Heart left ventricle (tissue), 16 donors: ENCODE measurements at regions not wholly inside any gene's neighbourhood (a gene's known extent, or its start where the extent isn't known, plus 50 kb on each side); places are given as distances from the start of the nearest gene placed in this dataset.
"Not testable (repeated sequence)": the region's sequence is repeated elsewhere in the genome, so short reads cannot be mapped to it uniquely, and the experiment has no call there.

Source experiments
- ATAC-seq, 4 donors: fragments of 200-7000 bp; cut with Tn5 transposase; one replicate each; pipeline ENCODE4 v1.9.1; 2020 to 2022; ENCODE audit warnings: moderate library complexity in 4 of 4, mild to moderate bottlenecking in 3 of 4, moderate number of reproducible peaks in 1 of 4
- DNase-seq, 5 donors: peaks; one replicate each; pipeline ENCODE4 v3.0.0-alpha.2; 2020
- H3K27ac ChIP-seq, 12 donors: fragments of 200-600 bp; sonication (generic) in 4 of 12; one replicate each; pipeline versions ENCODE4 v1.5.0 to v1.8.0; 2016 to 2022; ENCODE audit warnings: mild to moderate bottlenecking in 2 of 12
- H3K27me3 ChIP-seq, 9 donors: fragments of 200-600 bp; sonication (generic) in 2 of 9; one replicate each; pipeline versions ENCODE4 v1.5.1 to v1.8.0; 2016 to 2022; ENCODE audit warnings: mild to moderate bottlenecking in 3 of 9
- H3K36me3 ChIP-seq, 9 donors: fragments of 200-600 bp; sonication (generic) in 2 of 9; one replicate each; pipeline versions ENCODE4 v1.5.0 to v1.8.0; 2018 to 2022; ENCODE audit warnings: mild to moderate bottlenecking in 2 of 9
- H3K4me1 ChIP-seq, 12 donors: fragments of 200-600 bp; sonication (generic) in 4 of 12; one replicate each; pipeline versions ENCODE4 v1.5.0 to v1.8.0; 2016 to 2022; ENCODE audit warnings: mild to moderate bottlenecking in 3 of 12
- H3K4me3 ChIP-seq, 12 donors: fragments of 200-600 bp; sonication (generic) in 4 of 12; one replicate each; pipeline versions ENCODE4 v1.5.0 to v1.8.0; 2017 to 2022; ENCODE audit warnings: mild to moderate bottlenecking in 9 of 12, moderate library complexity in 4 of 12
- H3K9me3 ChIP-seq, 12 donors: fragments of 200-600 bp; sonication (generic) in 4 of 12; one replicate each; pipeline versions ENCODE4 v1.5.0 to v1.8.0; 2016 to 2022; ENCODE audit warnings: mild to moderate bottlenecking in 1 of 12
- POLR2A ChIP-seq, 2 donors: fragments of 450-650 bp; IDR thresholded peaks; one replicate each; pipeline ENCODE4 v1.6.1; 2017; ENCODE audit warnings: antibody characterized with exemption in 2 of 2, mild to moderate bottlenecking in 2 of 2, moderate library complexity in 2 of 2
- WGBS, 4 donors: extraction: QIAGEN DNeasy Blood & Tissue Kit in 2 of 4; methylation state at CpG; one replicate each; pipeline versions ENCODE4 v1.1.5 to v1.1.7; 2013 to 2018; 5-methylcytosine and 5-hydroxymethylcytosine counted together
- intact Hi-C, 10 donors: fragments of 100-400 bp; cut with DNase I; formaldehyde crosslinking; loops; one replicate each; pipeline versions ENCODE4 v1.11.1 to v1.14.2; 2022
- TF ChIP-seq, protein P1 (sequence below), 12 donors: fragments of 200-600 bp; sonication (generic) in 4 of 12; IDR thresholded peaks; one replicate each; pipeline versions ENCODE4 v1.5.0 to v1.8.0; 2018 to 2022; ENCODE audit warnings: antibody characterized with exemption in 12 of 12, mild to moderate bottlenecking in 5 of 12
- donor health status: ischemic (EF 13 %, LVEDD 7.1; RV severe dilation, severe dysfunction).
- donor health status: healthy with polysubstance abuse.
- donor health status: DM: no; HTN: yes; CAD: no.
- donor health status: DM: no; HTN: no; CAD: no.
- donor health status: ischemic (EF 25% LVEDD 6.9; RV normal size, moderate dysfunction).
- donor health status: ischemic (EF 25% LVEDD 5.7; RV mildly dilated, moderate dysfunction).
- donor health status: healthy.
- donor health status: DM: yes; HTN: yes; CAD: no.
- donor health status: ischemic (EF 35%, LVEDD 5.7; RV mildly dilated, moderate dysfunction).
- donor health status: nonischemic (EF 11% LVEDD 7.7; RV severe dilation, severe dysfunction).
- donor health status: DM: yes; HTN: yes; CAD: no.
- donor health status: PGD.
- donor health status: ischemic (EF 29% LVEDD 5.4; RV normal size, mild dysfunction).
- donor health status: nonischemic (EF 23%, LVEDD 6.1; RV moderate dilation, normal function).

DNA sequence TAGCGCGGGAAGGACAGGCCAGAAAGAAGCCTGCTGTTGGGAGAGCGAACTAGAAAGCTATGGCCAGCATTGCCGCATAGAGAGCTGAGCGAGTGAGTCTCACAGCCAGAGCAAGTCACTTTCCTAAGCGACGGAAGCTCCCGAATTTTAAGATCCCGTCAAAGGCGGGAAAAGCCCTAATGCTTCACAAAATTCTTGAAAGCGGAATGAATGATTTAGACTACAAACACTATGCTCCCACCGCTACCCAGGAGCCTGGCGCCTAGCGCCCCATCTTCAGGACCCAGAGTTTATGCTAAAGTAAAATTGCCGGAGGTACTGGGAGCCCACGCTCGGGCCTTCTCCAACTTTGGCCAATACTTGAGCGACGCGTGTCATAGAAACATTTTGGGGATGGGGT is 409.9 kb upstream of the ESRRG start:
- Histone ChIP-seq H3K9me3 (no peaks in the 10 kb centered on the region), H3K4me3 (no peak overlapping the region), H3K4me1 (peaks cover 0 to 18% (median 0%) of the 10 kb centered on the region in 12 donors), H3K27me3 (peaks cover 0 to 50% (median 21%) of the 10 kb centered on the region in 9 donors), H3K27ac (no peak overlapping the region), H3K36me3 (no peaks in the 10 kb centered on the region)
- 73 to 87% (median 77%) methylated on average over 20 of the region's 20 CpGs for WGBS, 4 donors
- intact Hi-C loops = loop anchor here in 3 of 10 donors (5.0 to 10.0 kb wide), 3 partner anchors 36 to 388 kb away; no protein-coding TSS in a partner anchor
- ATAC-seq (no peak), DNase-seq (no peak)
- TF ChIP-seq, protein P1, sequence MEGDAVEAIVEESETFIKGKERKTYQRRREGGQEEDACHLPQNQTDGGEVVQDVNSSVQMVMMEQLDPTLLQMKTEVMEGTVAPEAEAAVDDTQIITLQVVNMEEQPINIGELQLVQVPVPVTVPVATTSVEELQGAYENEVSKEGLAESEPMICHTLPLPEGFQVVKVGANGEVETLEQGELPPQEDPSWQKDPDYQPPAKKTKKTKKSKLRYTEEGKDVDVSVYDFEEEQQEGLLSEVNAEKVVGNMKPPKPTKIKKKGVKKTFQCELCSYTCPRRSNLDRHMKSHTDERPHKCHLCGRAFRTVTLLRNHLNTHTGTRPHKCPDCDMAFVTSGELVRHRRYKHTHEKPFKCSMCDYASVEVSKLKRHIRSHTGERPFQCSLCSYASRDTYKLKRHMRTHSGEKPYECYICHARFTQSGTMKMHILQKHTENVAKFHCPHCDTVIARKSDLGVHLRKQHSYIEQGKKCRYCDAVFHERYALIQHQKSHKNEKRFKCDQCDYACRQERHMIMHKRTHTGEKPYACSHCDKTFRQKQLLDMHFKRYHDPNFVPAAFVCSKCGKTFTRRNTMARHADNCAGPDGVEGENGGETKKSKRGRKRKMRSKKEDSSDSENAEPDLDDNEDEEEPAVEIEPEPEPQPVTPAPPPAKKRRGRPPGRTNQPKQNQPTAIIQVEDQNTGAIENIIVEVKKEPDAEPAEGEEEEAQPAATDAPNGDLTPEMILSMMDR (IDR thresholded peaks at IDR 0.05) = no peak
- TF ChIP-seq POLR2A (IDR thresholded peaks at IDR 0.05) = no peak

DNA sequence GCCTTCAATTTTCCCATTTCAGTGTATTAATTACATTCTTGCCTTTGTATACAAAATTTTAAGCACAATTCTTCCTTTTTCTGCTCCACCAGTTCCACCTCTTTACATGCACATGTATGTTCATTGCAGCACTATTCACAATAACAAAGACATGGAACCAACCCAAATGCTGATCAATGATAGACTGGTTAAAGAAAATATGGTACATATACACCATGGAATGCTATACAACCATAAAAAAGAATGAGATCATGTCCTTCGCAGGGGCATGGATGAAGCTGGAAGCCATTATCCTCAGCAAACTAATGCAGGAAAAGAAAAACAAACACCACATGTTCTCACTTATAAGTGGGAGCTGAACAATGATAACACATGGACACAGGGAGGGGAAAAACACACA is 400.1 kb upstream of the ESRRG start:
- H3K27ac ChIP-seq, intact Hi-C loops, H3K9me3 ChIP-seq, H3K4me1 ChIP-seq, H3K4me3 ChIP-seq, H3K36me3 ChIP-seq, H3K27me3 ChIP-seq, ATAC-seq, DNase-seq: not testable (repeated sequence)
- WGBS, 4 donors = 76 to 88% (median 86%) methylated on average over 1 of the region's 1 CpG

DNA sequence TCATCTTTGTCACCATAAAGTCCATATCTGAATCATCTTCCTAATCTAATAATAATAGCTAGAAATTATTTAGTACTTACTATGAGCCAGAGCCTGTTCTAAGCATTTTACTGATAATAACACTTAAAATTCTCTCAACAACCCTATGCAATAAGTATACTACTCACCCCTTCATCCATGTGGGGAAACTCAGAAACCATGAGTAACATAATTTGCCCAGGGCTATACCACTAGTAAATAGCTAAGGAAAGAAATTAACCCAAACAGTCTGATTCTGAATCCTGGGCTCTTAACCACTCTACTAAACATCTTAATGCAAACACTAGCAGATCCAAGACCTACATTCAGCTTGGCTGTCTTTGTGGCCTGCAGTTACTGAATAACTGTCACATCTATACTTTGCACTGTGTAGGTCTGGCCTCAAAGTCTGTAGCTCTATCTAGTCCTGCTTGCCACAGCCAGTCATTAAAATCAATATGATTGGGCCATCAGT is 394.8 kb upstream of the ESRRG start:
- Histone ChIP-seq H3K4me3 (no peak overlapping the region), H3K4me1 (no peaks in the 10 kb centered on the region), H3K27ac (no peak overlapping the region), H3K36me3 (no peaks in the 10 kb centered on the region), H3K27me3 (no peaks in the 10 kb centered on the region), H3K9me3 (peaks cover 0 to 6% (median 0%) of the 10 kb centered on the region in 12 donors)
- TF ChIP-seq, protein P1 (IDR thresholded peaks at IDR 0.05) = no peak
- no peak for TF ChIP-seq POLR2A (IDR thresholded peaks at IDR 0.05)
- no peak for ATAC-seq
- intact Hi-C loops = no loop called here
- DNase-seq = no peak

DNA sequence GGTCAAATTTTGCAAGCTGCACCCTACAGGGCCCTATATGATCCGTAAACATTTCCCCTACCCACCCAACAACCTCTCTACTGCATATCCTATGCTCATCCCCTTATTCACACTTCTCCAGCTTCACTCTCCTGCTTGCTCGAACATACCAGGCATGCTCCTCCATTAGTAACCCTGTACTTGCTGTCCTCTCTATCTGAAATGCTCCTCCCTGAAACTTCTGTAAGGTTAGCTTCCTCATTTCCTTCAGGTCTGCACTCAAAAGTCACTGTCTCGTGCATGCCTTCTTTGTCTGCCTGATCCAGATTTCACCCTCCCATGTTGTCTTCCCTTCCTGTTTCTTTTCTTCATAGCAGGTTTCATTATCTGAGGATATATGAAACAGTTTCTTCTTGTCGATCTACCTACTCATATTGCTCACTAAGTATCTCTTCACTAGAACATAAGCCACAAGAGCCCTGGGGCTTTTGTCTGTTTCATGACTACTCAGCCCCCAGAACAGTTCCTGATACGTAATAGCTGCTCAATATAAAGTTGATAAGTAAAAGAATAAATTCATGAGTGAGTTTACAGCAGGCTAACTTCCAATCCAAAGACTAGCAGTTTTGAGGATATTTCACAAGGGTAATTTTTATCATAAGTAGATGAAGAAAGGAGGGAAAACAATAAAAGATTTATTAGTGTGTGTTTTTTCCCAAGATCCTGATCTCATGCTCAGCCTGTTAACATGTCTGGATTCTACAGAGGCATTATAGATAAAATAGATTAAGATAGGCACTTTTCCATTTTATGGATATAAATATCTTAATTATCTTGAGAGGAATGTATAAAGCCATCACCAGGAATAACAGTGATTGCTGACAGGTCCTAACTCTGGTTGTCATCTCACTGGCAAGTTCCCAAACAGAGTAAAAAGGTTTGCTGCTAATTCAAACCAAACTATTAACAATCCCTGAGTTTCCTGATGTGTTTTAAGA is 392.5 kb upstream of the ESRRG start:
- intact Hi-C loops = no loop called here
- no peak for TF ChIP-seq POLR2A (IDR thresholded peaks at IDR 0.05)
- TF ChIP-seq, protein P1 (IDR thresholded peaks at IDR 0.05) = no peak
- Histone ChIP-seq H3K27me3 (no peaks in the 10 kb centered on the region), H3K4me1 (no peaks in the 10 kb centered on the region), H3K27ac (no peak overlapping the region), H3K36me3 (no peaks in the 10 kb centered on the region), H3K9me3 (peaks cover 0 to 7% (median 0%) of the 10 kb centered on the region in 12 donors), H3K4me3 (no peak overlapping the region)
- WGBS, 4 donors = 56 to 59% (median 58%) methylated on average over 5 of the region's 5 CpGs
- DNase-seq (no peak), ATAC-seq (no peak)
